ENCODE measurements at regions not wholly inside any gene's neighbourhood (a gene's known extent, or its start where the extent isn't known, plus 50 kb on each side); places are given as distances from the start of the nearest gene placed in this dataset.

GRCh38 chr2:6024784-6025183 is 332.6 kb downstream of the SOX11 start:
- ATAC-seq: no peak
- no peak for TF ChIP-seq PATZ1 (CRISPR knock-in tag; IDR thresholded peaks at IDR 0.05; ENCODE audit: borderline replicate concordance)
- TF ChIP-seq ZNF70 (CRISPR knock-in tag; IDR thresholded peaks at IDR 0.05): no peak
- TF ChIP-seq OSR1 (CRISPR knock-in tag; IDR thresholded peaks at IDR 0.05): no peak
- no peak for TF ChIP-seq ZNF565 (CRISPR knock-in tag; conservative IDR thresholded peaks at IDR 0.05; ENCODE audit: low read depth)
- no peak for TF ChIP-seq CSRNP3 (CRISPR knock-in tag; IDR thresholded peaks at IDR 0.05)
- TF ChIP-seq CREB5 (CRISPR knock-in tag; IDR thresholded peaks at IDR 0.05; ENCODE audit: low read depth): no peak
- no peak for TF ChIP-seq POU6F1 (CRISPR knock-in tag; IDR thresholded peaks at IDR 0.05; ENCODE audit: borderline replicate concordance, low read depth)
- TF ChIP-seq SNAI2 (CRISPR knock-in tag; IDR thresholded peaks at IDR 0.05): no peak

- no peak for ATAC-seq
- no peak for TF ChIP-seq RARB (CRISPR knock-in tag; IDR thresholded peaks at IDR 0.05)
- TF ChIP-seq ESRRG (CRISPR knock-in tag; IDR thresholded peaks at IDR 0.05): no peak
- no peak for TF ChIP-seq CSRNP3 (CRISPR knock-in tag; IDR thresholded peaks at IDR 0.05)
- TF ChIP-seq PATZ1 (CRISPR knock-in tag; IDR thresholded peaks at IDR 0.05; ENCODE audit: borderline replicate concordance): no peak
- no peak for TF ChIP-seq ISL1 (CRISPR knock-in tag; IDR thresholded peaks at IDR 0.05)
- TF ChIP-seq TCF4 (CRISPR knock-in tag; IDR thresholded peaks at IDR 0.05; ENCODE audit: borderline replicate concordance): no peak
- no peak for TF ChIP-seq PPARA (CRISPR knock-in tag; IDR thresholded peaks at IDR 0.05; ENCODE audit: borderline replicate concordance)
- no peak for TF ChIP-seq CSDC2 (CRISPR knock-in tag; IDR thresholded peaks at IDR 0.05)
- no peak for TF ChIP-seq ZFP3 (CRISPR knock-in tag; IDR thresholded peaks at IDR 0.05)
- no peak for TF ChIP-seq ZNF70 (CRISPR knock-in tag; IDR thresholded peaks at IDR 0.05)
- TF ChIP-seq CREB5 (CRISPR knock-in tag; IDR thresholded peaks at IDR 0.05; ENCODE audit: low read depth): no peak
- no peak for TF ChIP-seq ARNTL (CRISPR knock-in tag; IDR thresholded peaks at IDR 0.05; ENCODE audit: borderline replicate concordance, low read depth)
- TF ChIP-seq SNAI2 (CRISPR knock-in tag; IDR thresholded peaks at IDR 0.05): no peak
- TF ChIP-seq ZFP30 (CRISPR knock-in tag; IDR thresholded peaks at IDR 0.05): no peak
- no peak for TF ChIP-seq ZNF8 (CRISPR knock-in tag; IDR thresholded peaks at IDR 0.05)
- TF ChIP-seq TSHZ2 (CRISPR knock-in tag; IDR thresholded peaks at IDR 0.05): no peak
- no peak for TF ChIP-seq ZNF565 (CRISPR knock-in tag; conservative IDR thresholded peaks at IDR 0.05; ENCODE audit: low read depth)
- TF ChIP-seq BACH2 (CRISPR knock-in tag; IDR thresholded peaks at IDR 0.05; ENCODE audit: borderline replicate concordance): no peak
- TF ChIP-seq OSR1 (CRISPR knock-in tag; IDR thresholded peaks at IDR 0.05): no peak
These were observed 333.2 kb downstream of the SOX11 start for GRCh38 chr2:6025391-6025790.

Measured in SK-N-SH treated with all-trans-retinoic acid at 6 μM for 48 hours (cell line).